ENCODE measurements at regions not wholly inside any gene's neighbourhood (a gene's known extent, or its start where the extent isn't known, plus 50 kb on each side); places are given as distances from the start of the nearest gene placed in this dataset.

- TF ChIP-seq EZH2 (IDR thresholded peaks at IDR 0.05; ENCODE audit: insufficient read depth, poor library complexity, severe bottlenecking) (no peak), EZH2phosphoT487 (IDR thresholded peaks at IDR 0.05; ENCODE audit: insufficient read depth, low read depth) (no peak)
These were observed 274.4 kb downstream of the CSNK1G3 start for GRCh38 chr5:123786411-123786810.
